ENCODE measurements at regions not wholly inside any gene's neighbourhood (a gene's known extent, or its start where the extent isn't known, plus 50 kb on each side); places are given as distances from the start of the nearest gene placed in this dataset.

- TF ChIP-seq NRF1 (IDR thresholded peaks at IDR 0.05; ENCODE audit: low read depth, low read length) = no peak
- no peak for TF ChIP-seq SIN3A (conservative IDR thresholded peaks at IDR 0.05 in 1 of 2, IDR thresholded peaks at IDR 0.05 in 1 of 2; ENCODE audit: low read depth in 1 of 2, low read length in 2 of 2)
- TF ChIP-seq MAFK (IDR thresholded peaks at IDR 0.05; ENCODE audit: low read depth, low read length) = no peak
- TF ChIP-seq CHD7 (IDR thresholded peaks at IDR 0.05; ENCODE audit: insufficient replicate concordance, low read length) = no peak
- TF ChIP-seq SP1 (IDR thresholded peaks at IDR 0.05; ENCODE audit: low read depth, low read length) = no peak
- TF ChIP-seq FOSL1 (IDR thresholded peaks at IDR 0.05; ENCODE audit: insufficient read depth, low read depth, low read length) = no peak
- TF ChIP-seq KDM5A (IDR thresholded peaks at IDR 0.05; ENCODE audit: low read length) = no peak
Observed at GRCh38 chr6:103680116-103680515, 1179.6 kb downstream of the HACE1 start (continued).

All from H1 (cell line).